ENCODE measurements at regions not wholly inside any gene's neighbourhood (a gene's known extent, or its start where the extent isn't known, plus 50 kb on each side); places are given as distances from the start of the nearest gene placed in this dataset.

DNA sequence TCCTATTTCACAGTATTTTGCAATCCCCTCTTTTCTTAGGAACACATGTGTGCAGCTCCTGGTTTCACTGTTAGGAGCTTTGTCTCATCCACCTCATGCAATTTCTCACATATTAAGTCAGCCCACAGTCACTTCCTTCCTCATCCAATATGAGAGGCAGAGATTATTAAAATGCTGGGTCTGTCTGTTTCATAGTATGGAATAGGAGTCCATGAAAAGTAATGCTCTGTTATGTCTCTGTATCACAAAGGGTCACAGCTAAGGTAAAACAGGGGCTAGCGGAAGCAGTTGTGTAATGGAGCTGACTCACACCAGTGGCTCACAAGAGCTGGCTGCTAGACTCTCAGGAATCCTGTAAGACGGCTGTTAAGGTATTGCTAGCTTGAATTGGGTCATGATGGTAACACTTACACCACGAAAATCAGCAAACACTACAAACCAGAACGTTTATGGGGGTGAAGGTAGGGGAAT is 216.5 kb downstream of the EFNB2 start:
- Mint-ChIP-seq H3K4me3 (no peak overlapping the region), H3K36me3 (ENCODE audit: low read depth) (no peaks in the 10 kb centered on the region), H3K27ac (no peak overlapping the region), H3K9me3 (peaks cover 12% of the 10 kb centered on the region), H3K4me1 (ENCODE audit: low read depth) (no peaks in the 10 kb centered on the region), H3K27me3 (no peaks in the 10 kb centered on the region)
- no peak for DNase-seq

DNA sequence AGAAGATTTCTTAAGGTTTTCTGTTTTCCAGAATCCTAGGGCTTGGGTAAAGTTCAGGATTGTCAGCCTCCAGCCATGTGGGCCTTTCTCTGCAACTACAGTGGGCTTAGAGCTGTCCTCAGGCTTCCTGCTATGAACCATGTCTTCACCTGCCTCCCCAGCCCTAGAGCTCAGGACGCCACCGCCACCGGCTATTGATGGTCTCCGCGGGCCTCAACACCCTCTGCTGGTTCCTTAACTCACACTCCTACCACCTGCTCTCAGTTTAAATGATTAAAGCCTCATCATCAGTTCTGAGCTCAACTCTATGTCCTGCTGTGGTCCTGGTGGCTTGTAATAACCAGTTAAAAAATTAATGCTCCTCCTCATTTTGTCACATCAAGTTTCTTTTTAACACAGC is 221.0 kb downstream of the EFNB2 start:
- no peaks in the 10 kb centered on the region for H3K4me1 Mint-ChIP-seq (ENCODE audit: low read depth)
- H3K9me3 Mint-ChIP-seq: no peaks in the 10 kb centered on the region
- H3K4me3 Mint-ChIP-seq: no peak overlapping the region
- H3K27me3 Mint-ChIP-seq: no peaks in the 10 kb centered on the region
- DNase-seq: no peak
- no peak overlapping the region for H3K27ac Mint-ChIP-seq
- no peaks in the 10 kb centered on the region for H3K36me3 Mint-ChIP-seq (ENCODE audit: low read depth)

DNA sequence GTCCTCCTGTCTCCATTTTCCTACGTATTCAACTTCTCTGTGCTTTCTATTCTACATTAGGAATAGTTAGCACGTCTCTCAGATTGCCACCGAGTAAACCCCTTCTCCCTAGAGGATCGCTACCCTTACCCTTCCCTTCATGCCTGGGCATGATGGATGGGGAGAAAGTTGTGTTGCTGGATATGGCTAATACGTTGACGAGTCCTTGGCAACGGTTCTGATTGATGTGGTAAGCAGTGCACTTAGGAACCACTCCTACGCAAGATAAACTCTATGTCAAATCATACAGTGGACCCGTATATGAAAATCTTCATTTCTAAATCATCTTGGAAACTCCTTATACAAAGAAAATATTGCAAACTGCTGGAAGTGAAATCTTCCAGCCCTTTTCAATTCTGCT is 224.5 kb downstream of the EFNB2 start:
- Mint-ChIP-seq H3K4me1 (ENCODE audit: low read depth) (no peaks in the 10 kb centered on the region), H3K9me3 (peaks cover 6% of the 10 kb centered on the region), H3K36me3 (ENCODE audit: low read depth) (no peaks in the 10 kb centered on the region), H3K4me3 (no peak overlapping the region), H3K27me3 (no peaks in the 10 kb centered on the region), H3K27ac (no peak overlapping the region)
- no peak for DNase-seq

DNA sequence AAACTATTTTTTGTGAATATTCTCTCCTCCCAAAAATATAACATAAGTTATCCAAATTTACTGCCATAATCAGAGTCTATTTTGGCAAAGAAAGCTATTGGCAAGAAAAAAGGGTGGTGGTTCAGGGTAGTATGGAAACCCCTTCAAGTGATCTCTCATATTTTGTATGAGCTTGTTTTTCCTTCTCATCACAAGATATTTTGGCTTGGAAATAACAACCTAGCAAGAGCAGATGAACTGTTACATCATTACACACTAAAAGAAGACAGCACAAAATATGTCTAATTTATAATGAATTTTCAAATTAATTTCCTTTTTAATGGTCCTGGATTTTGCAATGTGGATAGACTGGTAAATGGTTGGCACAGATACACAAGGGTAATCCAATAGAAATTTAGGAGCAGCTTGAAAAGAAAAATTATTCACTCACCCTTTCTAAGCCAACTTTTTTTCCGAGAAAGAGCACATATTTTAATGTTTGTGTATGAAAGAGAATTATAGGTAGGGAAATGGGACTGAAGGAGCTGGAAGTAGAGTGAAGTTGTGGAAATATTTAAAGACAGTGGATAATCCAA is 225.1 kb downstream of the EFNB2 start:
- Mint-ChIP-seq H3K9me3 (peaks cover 6% of the 10 kb centered on the region), H3K27me3 (no peaks in the 10 kb centered on the region), H3K4me3 (no peak overlapping the region), H3K27ac (no peak overlapping the region), H3K36me3 (ENCODE audit: low read depth) (no peaks in the 10 kb centered on the region), H3K4me1 (ENCODE audit: low read depth) (no peaks in the 10 kb centered on the region)
- no peak for DNase-seq

DNA sequence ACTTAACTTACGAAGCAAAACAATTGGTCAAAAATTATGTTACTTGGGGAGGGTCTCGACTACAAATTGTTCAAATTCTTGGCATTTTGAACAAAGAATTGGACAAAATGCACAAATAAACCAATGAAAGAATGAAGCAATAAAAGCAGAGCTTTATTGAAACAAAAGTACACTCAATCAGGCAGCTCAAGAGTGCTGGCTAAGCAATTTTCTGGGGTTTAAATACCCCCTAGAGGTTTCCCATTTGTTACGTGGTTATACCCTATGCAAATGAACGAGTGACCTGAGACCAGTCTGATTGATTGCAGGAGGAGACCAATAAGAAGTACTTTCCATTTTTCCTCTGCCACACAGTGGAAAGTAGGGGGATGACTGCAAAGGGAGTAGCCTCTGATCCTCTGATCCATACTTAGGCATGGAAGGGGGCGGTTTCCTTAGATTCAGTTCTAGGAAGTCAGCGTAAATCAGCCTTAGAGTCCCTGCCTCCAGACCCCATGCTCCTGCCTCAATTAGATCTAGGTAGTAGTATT is 228.6 kb downstream of the EFNB2 start:
- H3K36me3 Mint-ChIP-seq (ENCODE audit: low read depth): no peaks in the 10 kb centered on the region
- DNase-seq: no peak
- H3K27ac Mint-ChIP-seq: no peak overlapping the region
- no peaks in the 10 kb centered on the region for H3K4me1 Mint-ChIP-seq (ENCODE audit: low read depth)
- peaks cover 18% of the 10 kb centered on the region for H3K9me3 Mint-ChIP-seq
- H3K4me3 Mint-ChIP-seq: no peak overlapping the region
- H3K27me3 Mint-ChIP-seq: no peaks in the 10 kb centered on the region

DNA sequence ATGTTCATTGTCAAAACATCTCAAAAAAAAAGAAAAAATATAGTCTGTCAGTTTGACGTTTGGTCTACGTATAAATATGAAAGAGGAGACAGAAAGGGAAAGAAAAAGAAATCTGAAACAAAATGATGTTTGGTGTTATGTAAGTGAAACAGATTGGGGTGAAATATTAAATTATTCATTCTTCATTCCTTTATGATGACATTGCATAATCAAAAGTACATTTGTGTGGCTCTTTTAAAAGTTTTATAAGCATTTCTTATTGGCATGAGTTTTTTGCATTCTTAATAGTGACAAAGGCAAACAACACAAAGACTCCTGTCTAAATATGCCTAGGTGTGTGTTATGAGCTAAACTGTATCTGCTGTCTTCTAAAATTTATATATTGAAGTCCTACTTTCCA is 232.6 kb downstream of the EFNB2 start:
- Mint-ChIP-seq H3K9me3 (peaks cover 18% of the 10 kb centered on the region), H3K27ac (no peak overlapping the region), H3K27me3 (no peaks in the 10 kb centered on the region)

DNA sequence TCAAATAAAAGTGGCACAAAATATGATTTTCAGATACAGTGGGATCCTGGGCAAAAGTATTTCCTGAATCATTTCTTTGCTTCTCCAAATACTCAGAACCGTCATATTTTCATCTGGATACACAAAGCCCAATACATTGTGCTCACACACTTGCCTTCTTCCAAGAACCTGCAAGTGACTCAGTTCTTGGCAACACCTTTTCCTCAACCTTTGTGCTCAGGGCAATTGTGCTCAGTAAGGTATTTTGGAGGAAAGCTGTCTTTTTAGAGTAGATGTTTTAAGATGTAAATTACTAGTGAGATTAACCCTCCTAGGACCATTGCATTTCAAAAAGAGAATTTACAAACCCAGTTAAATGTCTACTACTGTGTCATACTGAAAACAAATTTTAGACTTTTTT is 233.5 kb downstream of the EFNB2 start:
- H3K4me1 Mint-ChIP-seq (ENCODE audit: low read depth): no peaks in the 10 kb centered on the region
- no peaks in the 10 kb centered on the region for H3K36me3 Mint-ChIP-seq (ENCODE audit: low read depth)
- H3K9me3 Mint-ChIP-seq: peaks cover 18% of the 10 kb centered on the region
- no peak for DNase-seq
- no peak overlapping the region for H3K27ac Mint-ChIP-seq
- H3K4me3 Mint-ChIP-seq: no peak overlapping the region
- no peaks in the 10 kb centered on the region for H3K27me3 Mint-ChIP-seq

More for the DNA sequence above, 232.6 kb downstream of the EFNB2 start:
- no peak for DNase-seq
- Mint-ChIP-seq H3K4me1 (ENCODE audit: low read depth) (no peaks in the 10 kb centered on the region), H3K4me3 (no peak overlapping the region), H3K36me3 (ENCODE audit: low read depth) (no peaks in the 10 kb centered on the region)

DNA sequence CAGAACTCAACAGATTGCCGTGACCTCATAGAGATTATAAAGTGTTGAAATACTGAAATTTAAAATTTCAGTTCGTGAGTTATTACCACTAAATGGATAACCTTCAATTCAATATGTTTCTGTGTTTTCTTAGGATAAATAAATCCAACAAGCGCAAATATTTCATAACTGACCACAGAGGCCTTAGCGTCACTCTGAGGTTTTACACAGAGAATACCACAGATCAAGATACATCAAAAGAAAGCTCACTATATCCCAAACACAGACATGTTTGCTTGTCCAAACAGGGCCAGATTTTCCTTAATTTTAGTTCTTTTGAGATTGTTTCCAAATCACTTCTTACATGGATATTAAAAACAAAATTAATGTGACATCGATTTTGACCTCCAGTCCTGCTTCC is 235.8 kb downstream of the EFNB2 start:
- H3K4me1 Mint-ChIP-seq (ENCODE audit: low read depth): no peaks in the 10 kb centered on the region
- no peak for DNase-seq
- no peak overlapping the region for H3K27ac Mint-ChIP-seq
- no peaks in the 10 kb centered on the region for H3K36me3 Mint-ChIP-seq (ENCODE audit: low read depth)
- no peak overlapping the region for H3K4me3 Mint-ChIP-seq
- H3K27me3 Mint-ChIP-seq: no peaks in the 10 kb centered on the region
- H3K9me3 Mint-ChIP-seq: peaks cover 12% of the 10 kb centered on the region

DNA sequence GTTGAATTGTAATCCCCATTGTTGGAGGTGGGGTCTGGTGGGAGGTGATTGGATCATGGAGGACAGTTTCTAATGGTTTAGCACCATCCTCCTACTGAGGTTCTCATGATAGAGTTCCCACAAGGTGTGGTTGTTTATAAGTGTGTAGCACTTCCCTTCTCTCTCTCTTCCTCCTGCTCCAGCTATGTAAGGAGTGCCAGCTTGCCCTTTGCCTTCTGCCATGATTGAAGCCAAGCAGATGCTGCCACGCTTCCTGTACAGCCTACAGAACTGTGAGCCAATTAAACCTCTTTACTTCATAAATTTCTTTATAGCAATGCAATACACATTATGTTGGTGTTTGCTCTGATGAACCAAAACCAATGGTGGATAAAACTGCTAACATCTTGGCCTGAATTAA is 238.2 kb downstream of the EFNB2 start:
- Mint-ChIP-seq H3K4me3 (no peak overlapping the region), H3K27me3 (no peaks in the 10 kb centered on the region), H3K4me1 (ENCODE audit: low read depth) (no peaks in the 10 kb centered on the region), H3K9me3 (no peaks in the 10 kb centered on the region), H3K27ac (no peak overlapping the region), H3K36me3 (ENCODE audit: low read depth) (no peaks in the 10 kb centered on the region)
- no peak for DNase-seq

DNA sequence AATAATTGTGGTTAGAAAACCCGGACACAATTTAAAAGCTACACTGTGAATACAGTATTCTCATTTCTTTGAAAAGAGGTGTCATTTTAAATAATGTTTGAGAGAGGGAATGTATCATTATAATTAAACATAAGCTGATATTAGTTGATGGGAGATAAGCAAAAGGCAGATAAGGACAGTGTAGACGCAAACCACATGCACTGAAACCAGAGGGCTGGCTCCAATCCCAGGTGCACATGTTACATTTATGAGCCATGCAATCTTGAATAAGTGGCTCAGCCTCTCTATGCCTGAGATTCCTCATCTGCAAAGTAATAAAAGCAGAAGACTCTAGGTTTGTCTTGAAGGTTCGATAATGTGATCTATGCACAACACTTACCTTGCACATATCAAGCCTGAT is 238.7 kb downstream of the EFNB2 start:
- Mint-ChIP-seq H3K36me3 (ENCODE audit: low read depth) (no peaks in the 10 kb centered on the region), H3K4me1 (ENCODE audit: low read depth) (no peaks in the 10 kb centered on the region), H3K27me3 (no peaks in the 10 kb centered on the region), H3K9me3 (no peaks in the 10 kb centered on the region), H3K4me3 (no peak overlapping the region), H3K27ac (no peak overlapping the region)
- no peak for DNase-seq

DNA sequence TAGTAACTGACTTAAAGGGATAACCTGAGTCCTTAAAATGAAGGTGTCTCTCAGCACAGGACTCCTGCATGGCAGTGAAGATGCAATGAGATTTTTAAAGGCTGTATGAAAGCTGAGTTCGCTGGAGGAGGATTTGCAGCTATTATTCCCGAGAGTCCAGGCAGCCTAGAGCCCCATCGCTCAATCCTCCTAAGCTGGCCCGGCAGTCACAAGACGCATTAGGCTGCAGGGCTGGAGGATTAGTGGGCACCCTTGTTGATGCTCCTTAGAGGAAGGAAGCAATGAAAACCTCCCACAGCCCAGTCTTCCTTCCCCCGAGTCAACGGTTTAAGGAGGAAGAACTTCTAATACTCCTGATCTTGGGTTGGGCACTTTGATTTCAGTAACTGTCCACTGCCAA is 239.5 kb downstream of the EFNB2 start:
- no peaks in the 10 kb centered on the region for H3K9me3 Mint-ChIP-seq
- H3K4me1 Mint-ChIP-seq (ENCODE audit: low read depth): no peaks in the 10 kb centered on the region

DNA sequence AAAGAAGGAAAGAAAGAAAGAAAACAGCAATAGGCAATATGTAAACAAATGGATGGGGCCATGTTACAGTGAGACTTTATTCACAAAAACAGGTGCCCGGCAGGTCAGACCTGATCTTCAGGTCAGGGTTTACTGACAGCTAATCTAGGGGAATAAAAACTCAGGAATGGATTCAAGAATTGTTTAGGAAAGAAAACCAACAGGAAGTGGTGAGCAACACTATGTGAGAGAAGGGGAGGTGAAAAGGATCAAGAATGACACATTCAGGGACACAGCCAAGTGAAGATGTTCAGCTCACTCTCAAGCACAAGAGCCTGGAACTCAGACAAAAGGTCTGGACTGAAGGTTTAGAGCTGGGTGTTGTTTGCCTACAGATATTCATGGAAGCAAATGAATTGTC is 244.5 kb downstream of the EFNB2 start:
- Mint-ChIP-seq H3K4me3 (no peak overlapping the region), H3K27me3 (peaks cover 5% of the 10 kb centered on the region), H3K4me1 (ENCODE audit: low read depth) (no peaks in the 10 kb centered on the region), H3K36me3 (ENCODE audit: low read depth) (no peaks in the 10 kb centered on the region), H3K27ac (no peak overlapping the region), H3K9me3 (no peaks in the 10 kb centered on the region)
- DNase-seq: no peak

More for the DNA sequence above, 239.5 kb downstream of the EFNB2 start:
- no peak for DNase-seq
- no peak overlapping the region for H3K27ac Mint-ChIP-seq
- H3K4me3 Mint-ChIP-seq: no peak overlapping the region
- no peaks in the 10 kb centered on the region for H3K27me3 Mint-ChIP-seq
- H3K36me3 Mint-ChIP-seq (ENCODE audit: low read depth): no peaks in the 10 kb centered on the region

DNA sequence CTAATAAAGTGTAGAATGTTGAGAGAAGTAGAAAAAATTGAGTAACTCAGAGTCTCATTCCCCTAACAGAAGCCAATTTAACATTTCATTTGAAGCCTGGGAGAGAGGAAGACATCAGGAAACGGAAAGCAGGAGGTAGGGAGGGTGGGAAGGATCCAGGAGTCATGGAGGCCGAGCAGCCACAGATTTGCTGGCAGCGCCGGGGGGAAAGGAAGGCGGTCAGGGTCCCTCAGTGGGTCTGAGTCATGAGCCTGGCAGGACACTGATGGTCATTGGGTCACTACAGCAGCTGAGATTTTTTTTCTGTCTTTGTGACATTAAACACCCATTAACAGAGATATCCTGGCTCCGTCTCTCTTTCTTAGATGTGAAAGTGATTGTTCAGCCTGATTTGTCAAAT is 248.1 kb downstream of the EFNB2 start:
- no peak overlapping the region for H3K4me3 Mint-ChIP-seq
- H3K9me3 Mint-ChIP-seq: no peaks in the 10 kb centered on the region
- no peak overlapping the region for H3K27ac Mint-ChIP-seq
- H3K27me3 Mint-ChIP-seq: peaks cover 5% of the 10 kb centered on the region
- no peak for DNase-seq
- no peaks in the 10 kb centered on the region for H3K36me3 Mint-ChIP-seq (ENCODE audit: low read depth)
- H3K4me1 Mint-ChIP-seq (ENCODE audit: low read depth): no peaks in the 10 kb centered on the region

DNA sequence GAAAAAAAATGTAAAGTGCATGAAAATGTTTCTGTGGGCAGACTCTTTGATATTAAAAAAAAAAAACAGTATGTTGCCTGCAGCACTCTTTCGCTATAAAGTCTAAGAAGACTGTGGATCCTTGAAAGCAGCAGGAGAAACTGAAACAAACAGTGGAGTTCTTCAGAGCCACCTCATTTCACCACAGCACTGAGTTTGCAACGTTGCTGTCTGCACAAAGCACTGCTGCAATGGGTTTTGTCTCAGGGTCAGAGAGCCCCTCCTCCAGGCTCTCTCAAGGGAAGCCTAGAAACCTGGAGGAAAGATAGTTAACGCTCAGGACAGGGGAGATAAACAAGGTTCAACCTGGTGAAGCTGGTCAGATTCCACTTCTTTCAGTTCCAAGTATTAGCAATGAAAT is 248.7 kb downstream of the EFNB2 start:
- DNase-seq: no peak
- H3K4me3 Mint-ChIP-seq: no peak overlapping the region
- no peak overlapping the region for H3K27ac Mint-ChIP-seq
- H3K9me3 Mint-ChIP-seq: no peaks in the 10 kb centered on the region
- H3K27me3 Mint-ChIP-seq: peaks cover 5% of the 10 kb centered on the region
- H3K36me3 Mint-ChIP-seq (ENCODE audit: low read depth): no peaks in the 10 kb centered on the region
- no peaks in the 10 kb centered on the region for H3K4me1 Mint-ChIP-seq (ENCODE audit: low read depth)

DNA sequence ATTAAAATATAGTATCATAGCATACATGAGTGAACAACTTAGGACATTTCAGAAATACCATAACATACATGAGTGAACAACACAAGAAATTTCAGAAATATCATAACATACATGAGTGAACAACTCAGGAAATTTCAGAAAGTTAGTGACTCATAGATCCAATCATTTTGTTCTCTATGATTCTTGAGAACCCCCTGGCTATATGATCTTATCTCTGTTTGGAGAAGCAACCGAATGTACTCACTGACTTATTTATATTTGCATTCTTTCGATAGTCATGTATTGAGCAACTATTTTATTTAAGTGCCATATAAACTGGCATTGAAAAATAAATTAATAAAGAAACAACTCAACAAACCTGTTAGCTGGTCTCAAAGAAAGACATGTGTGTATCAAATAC is 251.1 kb downstream of the EFNB2 start:
- Mint-ChIP-seq H3K4me1 (ENCODE audit: low read depth) (no peaks in the 10 kb centered on the region), H3K36me3 (ENCODE audit: low read depth) (no peaks in the 10 kb centered on the region), H3K4me3 (no peak overlapping the region), H3K9me3 (no peaks in the 10 kb centered on the region), H3K27ac (no peak overlapping the region), H3K27me3 (no peaks in the 10 kb centered on the region)
- DNase-seq: no peak

DNA sequence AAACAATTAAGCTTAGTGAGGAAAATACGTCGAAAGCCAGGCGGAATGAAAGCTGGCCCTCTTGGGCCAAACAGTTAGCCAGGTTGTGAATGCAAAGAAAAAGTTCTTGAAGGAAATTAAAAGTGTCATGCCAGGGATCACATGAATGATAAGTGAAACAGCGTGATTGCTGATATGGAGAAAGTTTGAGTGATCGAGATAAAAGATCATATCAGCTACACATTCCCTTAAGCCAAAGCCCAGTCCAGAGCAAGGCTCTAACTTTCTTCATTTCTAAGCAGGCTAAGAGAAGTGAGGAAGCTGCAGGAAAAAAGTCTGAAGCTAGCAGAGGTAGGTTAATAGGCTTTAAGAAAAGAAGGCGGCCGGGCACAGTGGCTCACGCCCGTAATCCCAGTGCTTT is 254.0 kb downstream of the EFNB2 start:
- no peak for DNase-seq
- Mint-ChIP-seq H3K36me3 (ENCODE audit: low read depth) (no peaks in the 10 kb centered on the region), H3K4me3 (no peak overlapping the region), H3K4me1 (ENCODE audit: low read depth) (no peaks in the 10 kb centered on the region), H3K9me3 (no peaks in the 10 kb centered on the region), H3K27me3 (no peaks in the 10 kb centered on the region), H3K27ac (no peak overlapping the region)

All from activated T-cell treated with anti-CD3 and anti-CD28 coated beads, Interleukin-2, amount 50 U/mL, for 24 hours (primary cell).